GM18502 (cell line): ENCODE measurements at regions not wholly inside any gene's neighbourhood (a gene's known extent, or its start where the extent isn't known, plus 50 kb on each side); places are given as distances from the start of the nearest gene placed in this dataset.

Experiments
- ATAC-seq: cut with Tn5 transposase; IDR thresholded peaks from one replicate; pipeline ENCODE4 v1.9.1; 2021; ENCODE audit warnings: mild to moderate bottlenecking; ENCODE audit not compliant: unreplicated experiment, poor library complexity

GRCh38 chr12:38544330-38545066, 227.9 kb downstream of the ALG10B start:
- ATAC-seq, result no peak

- ATAC-seq, result no peak
Measured at GRCh38 chr12:38547586-38547985, 231.0 kb downstream of the ALG10B start.

GRCh38 chr12:38555620-38556591, 239.3 kb downstream of the ALG10B start:
- ATAC-seq, result no peak

GRCh38 chr12:38556647-38557046, 240.1 kb downstream of the ALG10B start:
- ATAC-seq, result no peak

GRCh38 chr12:38585086-38585485, 268.5 kb downstream of the ALG10B start:
- no peak for ATAC-seq

GRCh38 chr12:38586789-38587188, 270.2 kb downstream of the ALG10B start:
- no peak for ATAC-seq

GRCh38 chr12:38587594-38587993, 271.0 kb downstream of the ALG10B start:
- ATAC-seq, result no peak

- ATAC-seq, result no peak
Measured at GRCh38 chr12:38588624-38589305, 272.2 kb downstream of the ALG10B start.

GRCh38 chr12:38589306-38589632, 272.7 kb downstream of the ALG10B start:
- no peak for ATAC-seq

- ATAC-seq, result no peak
Measured at GRCh38 chr12:38601949-38602348, 285.4 kb downstream of the ALG10B start.
